ENCODE measurements at regions not wholly inside any gene's neighbourhood (a gene's known extent, or its start where the extent isn't known, plus 50 kb on each side); places are given as distances from the start of the nearest gene placed in this dataset.

DNA sequence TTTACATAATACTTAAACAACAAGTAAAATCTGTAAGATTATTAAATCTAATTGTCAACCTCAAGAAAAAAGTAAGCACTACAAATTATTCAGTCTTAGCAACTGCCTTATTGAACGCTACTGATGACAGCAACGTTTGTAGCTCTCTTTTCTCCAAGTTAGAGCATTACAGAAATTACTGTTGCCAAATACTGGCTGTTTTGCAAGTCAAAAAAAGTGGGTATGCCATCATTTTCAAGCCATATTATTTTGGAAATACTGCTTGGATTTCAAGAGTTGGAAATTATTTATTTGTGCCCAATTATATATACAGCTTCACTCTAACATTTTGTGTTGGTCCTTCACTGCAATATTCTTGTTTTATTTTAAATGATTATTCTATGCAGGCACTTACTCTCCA is 221.7 kb downstream of the CXXC4 start:
- in situ Hi-C loops (cut with MboI) (no loop called here), intact Hi-C loops (cut with micrococcal nuclease) (no loop called here)
- no peak overlapping the region for H3K4me2 ChIP-seq (ENCODE audit: insufficient read depth, low read length)
- WGBS (ENCODE audit: insufficient coverage, low coverage, missing lambda C conversion rate), result 5% methylated on average over 2 of the region's 2 CpGs
- POLR2A ChIA-PET, result interaction anchor here (0.6 kb wide), 1 partner anchor 1762 kb away, joined by 5 read pairs; no protein-coding TSS in a partner anchor
- no peaks in the 10 kb centered on the region for H3K79me2 ChIP-seq (ENCODE audit: control insufficient read depth, insufficient read depth, low read length)
- CTCF ChIA-PET (ENCODE audit: low intra/inter-chr PET ratio), result no interaction called here
- H4K20me1 ChIP-seq (replicated peaks; ENCODE audit: control insufficient read depth, insufficient read depth, low read length), result no peaks in the 10 kb centered on the region
- FAIRE-seq (no peak), DNase-seq (ENCODE audit: extremely low read depth in 1 of 4, low spot score in 3 of 4) (no peak), ATAC-seq (no peak)
- no peak for TF ChIP-seq BHLHE40 (IDR thresholded peaks at IDR 0.05; ENCODE audit: low read length)
- TF ChIP-seq, protein P1, sequence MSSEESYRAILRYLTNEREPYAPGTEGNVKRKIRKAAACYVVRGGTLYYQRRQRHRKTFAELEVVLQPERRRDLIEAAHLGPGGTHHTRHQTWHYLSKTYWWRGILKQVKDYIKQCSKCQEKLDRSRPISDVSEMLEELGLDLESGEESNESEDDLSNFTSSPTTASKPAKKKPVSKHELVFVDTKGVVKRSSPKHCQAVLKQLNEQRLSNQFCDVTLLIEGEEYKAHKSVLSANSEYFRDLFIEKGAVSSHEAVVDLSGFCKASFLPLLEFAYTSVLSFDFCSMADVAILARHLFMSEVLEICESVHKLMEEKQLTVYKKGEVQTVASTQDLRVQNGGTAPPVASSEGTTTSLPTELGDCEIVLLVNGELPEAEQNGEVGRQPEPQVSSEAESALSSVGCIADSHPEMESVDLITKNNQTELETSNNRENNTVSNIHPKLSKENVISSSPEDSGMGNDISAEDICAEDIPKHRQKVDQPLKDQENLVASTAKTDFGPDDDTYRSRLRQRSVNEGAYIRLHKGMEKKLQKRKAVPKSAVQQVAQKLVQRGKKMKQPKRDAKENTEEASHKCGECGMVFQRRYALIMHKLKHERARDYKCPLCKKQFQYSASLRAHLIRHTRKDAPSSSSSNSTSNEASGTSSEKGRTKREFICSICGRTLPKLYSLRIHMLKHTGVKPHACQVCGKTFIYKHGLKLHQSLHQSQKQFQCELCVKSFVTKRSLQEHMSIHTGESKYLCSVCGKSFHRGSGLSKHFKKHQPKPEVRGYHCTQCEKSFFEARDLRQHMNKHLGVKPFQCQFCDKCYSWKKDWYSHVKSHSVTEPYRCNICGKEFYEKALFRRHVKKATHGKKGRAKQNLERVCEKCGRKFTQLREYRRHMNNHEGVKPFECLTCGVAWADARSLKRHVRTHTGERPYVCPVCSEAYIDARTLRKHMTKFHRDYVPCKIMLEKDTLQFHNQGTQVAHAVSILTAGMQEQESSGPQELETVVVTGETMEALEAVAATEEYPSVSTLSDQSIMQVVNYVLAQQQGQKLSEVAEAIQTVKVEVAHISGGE (CRISPR knock-in tag; IDR thresholded peaks at IDR 0.05), result no peak
- no peak for TF ChIP-seq E2F5 (CRISPR knock-in tag; IDR thresholded peaks at IDR 0.05)
- no peak for TF ChIP-seq CREB5 (CRISPR knock-in tag; IDR thresholded peaks at IDR 0.05)
- no peak for TF ChIP-seq ETV6 (IDR thresholded peaks at IDR 0.05; ENCODE audit: borderline replicate concordance in 1 of 2, low read depth in 2 of 2, low read length in 1 of 2)
- no peak for TF ChIP-seq ETV6 (CRISPR knock-in tag; IDR thresholded peaks at IDR 0.05; ENCODE audit: borderline replicate concordance)
- no peak for TF ChIP-seq ATF7 (IDR thresholded peaks at IDR 0.05)
- no peak for TF ChIP-seq ZFP36 (IDR thresholded peaks at IDR 0.05; ENCODE audit: low read depth, low read length, partially characterized antibody)
- TF ChIP-seq, protein P2, sequence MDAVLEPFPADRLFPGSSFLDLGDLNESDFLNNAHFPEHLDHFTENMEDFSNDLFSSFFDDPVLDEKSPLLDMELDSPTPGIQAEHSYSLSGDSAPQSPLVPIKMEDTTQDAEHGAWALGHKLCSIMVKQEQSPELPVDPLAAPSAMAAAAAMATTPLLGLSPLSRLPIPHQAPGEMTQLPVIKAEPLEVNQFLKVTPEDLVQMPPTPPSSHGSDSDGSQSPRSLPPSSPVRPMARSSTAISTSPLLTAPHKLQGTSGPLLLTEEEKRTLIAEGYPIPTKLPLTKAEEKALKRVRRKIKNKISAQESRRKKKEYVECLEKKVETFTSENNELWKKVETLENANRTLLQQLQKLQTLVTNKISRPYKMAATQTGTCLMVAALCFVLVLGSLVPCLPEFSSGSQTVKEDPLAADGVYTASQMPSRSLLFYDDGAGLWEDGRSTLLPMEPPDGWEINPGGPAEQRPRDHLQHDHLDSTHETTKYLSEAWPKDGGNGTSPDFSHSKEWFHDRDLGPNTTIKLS (IDR thresholded peaks at IDR 0.05; ENCODE audit: borderline replicate concordance, low read depth), result no peak
- no TSS peak for BruUV-seq (replicated peaks)
- H3K4me3 ChIP-seq, result no peak overlapping the region
- no peaks in the 10 kb centered on the region for H3K36me3 ChIP-seq (ENCODE audit: control insufficient read depth, insufficient read depth, low read length)
- no peak overlapping the region for H3K9ac ChIP-seq (ENCODE audit: insufficient read depth in 1 of 2, low read depth in 2 of 2, low read length in 2 of 2)
- H2AFZ ChIP-seq (ENCODE audit: low read depth, low read length), result no peak overlapping the region
- no peaks in the 10 kb centered on the region; the same call in 1 of the 2 replicates for H3K9me3 ChIP-seq (replicated peaks; ENCODE audit: control insufficient read depth, insufficient read depth, low read depth, low read length)
- H3K9me1 ChIP-seq (ENCODE audit: control insufficient read depth, insufficient read depth, low read length), result no peaks in the 10 kb centered on the region
- no peaks in the 10 kb centered on the region for H3K27me3 ChIP-seq (ENCODE audit: control insufficient read depth in 2 of 2, insufficient read depth in 2 of 2, low read length in 2 of 2)
- no peaks in the 10 kb centered on the region for H3K4me1 ChIP-seq (replicated peaks in 1 of 2; ENCODE audit: control insufficient read depth in 2 of 2, insufficient read depth in 2 of 2, low read length in 2 of 2)
- no peak overlapping the region for H3K27ac ChIP-seq (ENCODE audit: extremely low read depth, low read depth, low read length)
